K562 (cell line): ENCODE measurements at regions not wholly inside any gene's neighbourhood (a gene's known extent, or its start where the extent isn't known, plus 50 kb on each side); places are given as distances from the start of the nearest gene placed in this dataset.
A peak's percentile ranks its signal among the peaks of the same experiment; 100 is the strongest.

Experiments
- ATAC-seq: fragments of 200-7000 bp; cut with Tn5 transposase; 3 replicates; pipeline ENCODE4 v1.9.1; 2020; ENCODE audit warnings: moderate library complexity
- BruUV-seq: library from RNA; stranded (reverse); fragments of 400-500 nt; replicated peaks from 2 replicates; lab custom pipeline; 2021; lab: Mats Ljungman, UMichigan
- CTCF ChIA-PET: fragments of 300-600 bp; formaldehyde crosslinking; extraction: SDS; loops from one replicate; lab custom pipeline; 2021; ENCODE audit warnings: low intra/inter-chr PET ratio; lab: Yijun Ruan, JAX
- POLR2A ChIA-PET: fragments of 300-600, 350-650 bp; sonication (Branson Sonifier 250); formaldehyde crosslinking; extraction: SDS; loops from one replicate; lab custom pipeline; 2021; ENCODE audit warnings: antibody characterized with exemption, inconsistent platforms; lab: Yijun Ruan, JAX
- DNase-seq, 4 experiments: peaks; one replicate each; pipeline versions ENCODE4 v3.0.0 to v3.0.0-alpha.2; 2011 to 2018; ENCODE audit warnings: low spot score in 3 of 4, mixed read lengths in 3 of 4; ENCODE audit errors: extremely low read depth in 1 of 4
- FAIRE-seq: peaks from 2 replicates; lab custom pipeline; 2011; peaks lifted over from hg19 to GRCh38; lab: Jason Lieb, UNC
- H2AFZ ChIP-seq: 2 replicates; pipeline ENCODE4 v1.6.0; 2011; ENCODE audit warnings: low read depth, low read length, control low read depth, inconsistent platforms
- H3K27ac ChIP-seq: fragments of 200-600 bp; 3 replicates; pipeline ENCODE4 v1.8.0; 2011; ENCODE audit warnings: low read depth, mild to moderate bottlenecking, control low read depth, inconsistent platforms, low read length, moderate library complexity, mixed read lengths; ENCODE audit errors: extremely low read depth
- H3K27me3 ChIP-seq, 2 experiments: fragments of 300-600 bp in 1 of 2; 2 replicates in 1 of 2; 3 replicates in 1 of 2; pipeline versions ENCODE4 v1.6.0 to v1.8.0; 2011; ENCODE audit warnings: inconsistent platforms in 2 of 2, low read length in 2 of 2, mild to moderate bottlenecking in 1 of 2, mixed read lengths in 1 of 2, moderate library complexity in 1 of 2; ENCODE audit not compliant: control insufficient read depth in 2 of 2, insufficient read depth in 2 of 2
- H3K36me3 ChIP-seq: fragments of 300-600 bp; 3 replicates; pipeline ENCODE4 v1.8.0; 2011; ENCODE audit warnings: mild to moderate bottlenecking, low read length, inconsistent platforms; ENCODE audit not compliant: control insufficient read depth, insufficient read depth
- H3K4me1 ChIP-seq, 2 experiments: fragments of 200-600 bp in 1 of 2; replicated peaks in 1 of 2; 2 replicates in 1 of 2; 3 replicates in 1 of 2; pipeline versions ENCODE4 v1.5.1 to v1.8.0; 2011; ENCODE audit warnings: inconsistent platforms in 2 of 2, low read length in 2 of 2, mild to moderate bottlenecking in 1 of 2, mixed read lengths in 1 of 2, moderate library complexity in 1 of 2; ENCODE audit not compliant: control insufficient read depth in 2 of 2, insufficient read depth in 2 of 2
- H3K4me2 ChIP-seq: 2 replicates; pipeline ENCODE4 v1.6.1; 2011; ENCODE audit warnings: low read length, control low read depth, inconsistent platforms, mixed read lengths; ENCODE audit not compliant: insufficient read depth
- H3K4me3 ChIP-seq: fragments of 200-600 bp; sonication (generic), shearing (Covaris generic); 2 replicates; pipeline ENCODE4 v1.5.1; 2016; ENCODE audit warnings: control low read depth, inconsistent platforms
- H3K79me2 ChIP-seq: fragments of 200-600 bp; 3 replicates; pipeline ENCODE4 v1.8.0; 2011; ENCODE audit warnings: low read length, inconsistent platforms; ENCODE audit not compliant: control insufficient read depth, insufficient read depth
- H3K9ac ChIP-seq, 2 experiments: 2 replicates each; pipeline versions ENCODE4 v1.6.0 to v1.6.1; 2011; ENCODE audit warnings: low read depth in 2 of 2, low read length in 2 of 2, control low read depth in 1 of 2, inconsistent platforms in 1 of 2, mild to moderate bottlenecking in 1 of 2, mixed read lengths in 1 of 2; ENCODE audit not compliant: insufficient read depth in 1 of 2
- H3K9me1 ChIP-seq: one replicate; pipeline ENCODE4 v1.6.0; 2011; ENCODE audit warnings: inconsistent platforms, mild to moderate bottlenecking, low read length, moderate library complexity; ENCODE audit not compliant: control insufficient read depth, insufficient read depth
- H3K9me3 ChIP-seq: replicated peaks from 2 replicates; pipeline ENCODE4 v1.5.1; 2011; ENCODE audit warnings: low read depth, low read length, inconsistent platforms; ENCODE audit not compliant: control insufficient read depth, insufficient read depth
- H4K20me1 ChIP-seq: replicated peaks from 2 replicates; pipeline ENCODE4 v1.6.1; 2011; ENCODE audit warnings: low read length, inconsistent platforms, mixed read lengths; ENCODE audit not compliant: control insufficient read depth, insufficient read depth
- CBX3 ChIP-seq, 2 experiments: IDR thresholded peaks; 1 replicate in 1 of 2; 2 replicates in 1 of 2; pipeline ENCODE4 v1.6.1; 2012; ENCODE audit warnings: inconsistent platforms in 2 of 2, low read length in 2 of 2, borderline replicate concordance in 1 of 2, control low read depth in 1 of 2
- FOSL1 ChIP-seq: fragments of 200-800 bp; sonication (Bioruptor generic); conservative IDR thresholded peaks from 2 replicates; pipeline ENCODE4 v1.6.1; 2016; ENCODE audit warnings: missing genetic modification characterization, missing compliant biosample characterization
- HINFP ChIP-seq: fragments of 450-650 bp; conservative IDR thresholded peaks from 2 replicates; pipeline ENCODE4 v1.6.1; 2016; ENCODE audit warnings: missing genetic modification characterization, low read depth, mild to moderate bottlenecking, control low read depth, missing compliant biosample characterization
- ZBTB2 ChIP-seq: fragments of 450-650 bp; IDR thresholded peaks from 2 replicates; pipeline ENCODE4 v1.6.1; 2016; ENCODE audit warnings: antibody characterized with exemption
- ZC3H11A ChIP-seq: IDR thresholded peaks from 2 replicates; pipeline ENCODE4 v1.6.1; 2012; ENCODE audit warnings: low read depth, low read length, improper control_type of control experiment
- ZNF639 ChIP-seq, 2 experiments: fragments of 200-800 bp in 1 of 2; sonication (Bioruptor generic) in 1 of 2; sonication (generic) in 1 of 2; formaldehyde crosslinking in 1 of 2; IDR thresholded peaks in 1 of 2; conservative IDR thresholded peaks in 1 of 2; 2 replicates each; pipeline versions ENCODE4 v1.5.0 to v1.6.1; 2016 to 2020; ENCODE audit warnings: missing compliant biosample characterization in 1 of 2, missing genetic modification characterization in 1 of 2, missing genetic modification reagents in 1 of 2
- WGBS: fragments of 100-300 bp; shearing (Covaris generic); methylation state at CpG from one replicate; pipeline ENCODE4 v1.1.6; 2016; ENCODE audit warnings: low coverage, mixed read lengths; ENCODE audit not compliant: insufficient coverage; ENCODE audit errors: missing lambda C conversion rate; 5-methylcytosine and 5-hydroxymethylcytosine counted together
- in situ Hi-C: fragments of 300-500 bp; cut with MboI; formaldehyde crosslinking; loops from 4 replicates; pipeline ENCODE4 v1.15.0; 2018; ENCODE audit warnings: inconsistent platforms, mixed read lengths
- intact Hi-C: fragments of 100-400 bp; cut with micrococcal nuclease; formaldehyde crosslinking; loops from 2 replicates; pipeline ENCODE4 v1.14.2; 2022

- ChIA-PET POLR2A (interaction anchor here (0.6 to 1.7 kb wide), 3 partner anchors 8 to 27 kb away, joined by 3 to 4 read pairs (median 4); no protein-coding TSS in a partner anchor), CTCF (no interaction called here)
- no peak overlapping the region for H3K27ac ChIP-seq
- H2AFZ ChIP-seq: 0 out of 2 replicates have a peak overlapping the region, but pooled peaks have one; percentile 23
- no peak overlapping the region for H3K4me3 ChIP-seq
- no peaks in the 10 kb centered on the region for H3K9me3 ChIP-seq
- no peak overlapping the region for H3K4me2 ChIP-seq
- TF ChIP-seq ZNF639 (CRISPR knock-in tag; conservative IDR thresholded peaks at IDR 0.05 in 1 of 2, IDR thresholded peaks at IDR 0.05 in 1 of 2) (0 out of 4 replicates have a peak, but pooled peaks of 1 of the 2 experiments have one; percentile 1), ZC3H11A (no peak)
- WGBS: 29% methylated on average over 2 of the region's 4 CpGs
- H3K9ac ChIP-seq: no peak overlapping the region
- no peaks in the 10 kb centered on the region for H3K27me3 ChIP-seq
- BruUV-seq: no TSS peak
- intact Hi-C loops: no loop called here
- no peak for DNase-seq
- H3K9me1 ChIP-seq: no peaks in the 10 kb centered on the region
- H3K4me1 ChIP-seq: no peaks in the 10 kb centered on the region
- H4K20me1 ChIP-seq: no peaks in the 10 kb centered on the region
- no peak for ATAC-seq
- no peaks in the 10 kb centered on the region for H3K79me2 ChIP-seq
- in situ Hi-C loops: no loop called here
- no peak for FAIRE-seq
- no peaks in the 10 kb centered on the region for H3K36me3 ChIP-seq
Observed at GRCh38 chr14:65335411-65335947, 77.1 kb upstream of the FUT8 start.

GRCh38 chr14:65336191-65336591 is 76.3 kb upstream of the FUT8 start:
- BruUV-seq: no TSS peak
- 0% methylated on average over 2 of the region's 2 CpGs for WGBS
- Histone ChIP-seq H3K9me1 (no peaks in the 10 kb centered on the region), H2AFZ (peak overlapping the region; percentile 51; the same call in 1 of the 2 replicates), H3K27ac (no peak overlapping the region), H3K27me3 (no peaks in the 10 kb centered on the region), H3K4me3 (no peak overlapping the region), H4K20me1 (no peaks in the 10 kb centered on the region), H3K4me1 (no peaks in the 10 kb centered on the region), H3K36me3 (no peaks in the 10 kb centered on the region), H3K4me2 (no peak overlapping the region), H3K9ac (no peak overlapping the region), H3K79me2 (no peaks in the 10 kb centered on the region), H3K9me3 (no peaks in the 10 kb centered on the region)
- ChIA-PET POLR2A (interaction anchor here (0.6 kb wide), 1 partner anchor 13 kb away, joined by 4 read pairs; no protein-coding TSS in a partner anchor), CTCF (no interaction called here)
- DNase-seq (no peak), FAIRE-seq (no peak), ATAC-seq (no peak)
- TF ChIP-seq FOSL1 (tag) (0 out of 2 replicates have a peak, but pooled peaks have one; percentile 26), CBX3 (IDR thresholded peaks at IDR 0.05; ENCODE audit: borderline replicate concordance in 1 of 2, low read length in 2 of 2) (no peak), HINFP (tag) (no peak), ZBTB2 (no peak)
- in situ Hi-C loops (no loop called here), intact Hi-C loops (no loop called here)
